AG08396 (cell line): ENCODE measurements at regions not wholly inside any gene's neighbourhood (a gene's known extent, or its start where the extent isn't known, plus 50 kb on each side); places are given as distances from the start of the nearest gene placed in this dataset.

ENCODE experiments used
- DNase-seq: peaks from one replicate; pipeline ENCODE4 v3.0.0; 2012; ENCODE audit warnings: low spot score, mixed read lengths

DNA sequence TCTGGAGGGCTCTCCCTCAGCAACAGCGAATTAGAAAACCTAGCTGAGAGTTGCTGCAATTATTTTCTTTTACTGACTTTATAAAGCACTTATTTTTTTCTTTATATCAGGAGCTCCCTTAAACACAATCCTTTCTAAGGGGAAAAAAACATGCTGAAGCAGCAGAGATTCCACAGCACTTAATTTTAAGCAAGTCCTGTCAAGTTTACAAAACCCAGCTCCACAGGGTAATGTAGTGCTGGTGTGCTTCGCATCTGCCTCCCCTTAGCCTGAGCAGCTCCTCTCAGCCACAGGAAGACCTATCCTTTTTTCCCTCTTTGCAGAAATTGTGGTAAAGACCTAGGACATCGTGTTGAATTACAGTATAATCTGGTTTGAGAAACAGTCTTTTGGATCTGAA, 208.1 kb upstream of the SYNDIG1 start:
- no peak for DNase-seq

DNA sequence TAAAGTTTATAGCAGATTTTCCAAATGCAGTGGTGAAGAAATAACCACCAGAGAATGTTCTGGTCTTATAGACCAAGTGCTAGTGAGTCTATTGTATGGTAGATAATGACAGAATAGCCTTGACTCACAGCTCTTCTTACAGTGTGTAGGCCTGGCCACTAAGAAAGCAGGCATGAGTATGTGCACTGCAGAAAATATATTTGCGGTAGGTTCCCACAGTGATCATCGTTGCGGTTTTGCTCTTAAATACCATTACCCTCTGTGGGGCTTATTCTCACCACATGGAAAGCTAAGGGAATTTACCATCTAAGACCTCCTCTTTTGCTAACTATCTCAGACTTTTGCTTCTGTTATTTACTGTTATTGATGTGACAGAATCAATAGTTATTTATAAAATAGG, 212.3 kb upstream of the SYNDIG1 start:
- DNase-seq: no peak

- no peak for DNase-seq
Observed at GRCh38 chr20:24256307-24256706, 213.1 kb upstream of the SYNDIG1 start.

DNA sequence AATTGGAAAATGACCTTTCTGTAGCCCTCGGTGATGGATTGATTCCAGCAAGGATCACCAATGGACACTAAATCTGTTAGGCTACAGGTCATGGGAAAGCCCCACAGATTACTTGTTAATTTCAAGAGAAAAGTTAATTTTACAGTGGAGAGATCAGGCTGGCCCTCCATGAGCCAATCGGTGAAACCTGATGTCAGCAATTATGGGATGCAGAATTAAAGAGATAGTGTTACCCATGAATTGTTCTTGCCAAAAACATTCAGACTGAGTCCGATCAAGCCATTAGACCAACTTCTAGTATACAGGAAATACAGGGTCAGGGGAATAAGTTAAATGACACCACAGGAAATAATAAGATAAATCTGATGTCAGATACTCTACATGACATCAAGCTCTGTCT, 214.9 kb upstream of the SYNDIG1 start:
- no peak for DNase-seq

DNA sequence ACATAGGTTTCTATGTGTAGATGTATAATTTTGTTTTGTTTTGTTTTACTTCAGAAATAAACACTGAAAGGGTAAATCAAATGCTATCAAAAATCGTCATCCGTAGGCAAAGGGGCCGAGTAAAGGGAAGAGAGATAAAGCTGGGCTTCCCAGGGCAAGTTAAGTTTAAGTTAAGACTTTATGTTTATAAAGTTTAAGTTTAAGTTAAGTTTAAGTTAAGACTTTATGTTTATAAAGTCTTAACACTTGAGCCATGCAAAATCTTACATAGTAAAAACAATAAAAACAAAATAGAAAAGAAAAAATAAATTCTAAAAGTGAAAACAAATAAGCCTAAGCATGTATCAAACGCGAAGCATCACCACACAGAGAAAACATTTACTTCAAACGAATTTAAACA, 216.1 kb upstream of the SYNDIG1 start:
- DNase-seq: no peak

- DNase-seq: no peak
Observed at GRCh38 chr20:24245094-24245493, 224.3 kb upstream of the SYNDIG1 start.

DNA sequence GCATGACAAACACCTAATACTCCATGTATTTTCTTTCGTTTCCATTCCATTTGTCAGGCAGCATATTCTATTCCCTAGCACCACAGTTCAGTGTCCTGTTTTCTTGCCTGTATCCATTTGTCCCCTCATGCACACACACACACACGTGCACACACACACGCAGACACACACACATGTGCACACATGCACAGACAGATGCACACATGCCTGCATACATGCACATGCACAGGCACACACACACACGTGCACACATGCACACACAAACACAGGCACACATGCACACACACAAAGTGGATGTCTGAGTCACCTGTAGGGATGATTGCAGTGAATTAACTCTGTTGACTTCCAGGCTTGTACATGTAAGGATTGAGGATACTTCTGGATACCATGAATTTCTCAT, 226.7 kb upstream of the SYNDIG1 start:
- DNase-seq: no peak

DNA sequence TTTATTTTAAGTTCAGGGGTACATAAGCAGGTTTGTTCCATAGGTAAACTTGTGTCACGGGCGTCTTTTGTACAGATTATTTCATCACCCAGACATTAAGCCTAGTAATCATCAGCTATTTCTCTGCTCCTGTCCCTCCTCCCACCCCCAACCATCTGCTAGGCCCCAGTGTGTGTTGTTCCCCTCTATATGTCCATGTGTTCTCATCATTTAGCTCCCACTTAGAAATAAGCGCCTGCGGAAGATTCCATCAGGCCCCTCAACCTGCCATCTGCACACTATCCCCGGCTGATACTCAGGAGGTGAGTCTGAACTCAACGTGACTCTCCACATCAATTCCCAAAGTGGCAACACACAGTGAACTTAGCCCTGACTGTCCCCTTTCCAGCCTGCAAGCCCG, 228.0 kb upstream of the SYNDIG1 start:
- DNase-seq: no peak

DNA sequence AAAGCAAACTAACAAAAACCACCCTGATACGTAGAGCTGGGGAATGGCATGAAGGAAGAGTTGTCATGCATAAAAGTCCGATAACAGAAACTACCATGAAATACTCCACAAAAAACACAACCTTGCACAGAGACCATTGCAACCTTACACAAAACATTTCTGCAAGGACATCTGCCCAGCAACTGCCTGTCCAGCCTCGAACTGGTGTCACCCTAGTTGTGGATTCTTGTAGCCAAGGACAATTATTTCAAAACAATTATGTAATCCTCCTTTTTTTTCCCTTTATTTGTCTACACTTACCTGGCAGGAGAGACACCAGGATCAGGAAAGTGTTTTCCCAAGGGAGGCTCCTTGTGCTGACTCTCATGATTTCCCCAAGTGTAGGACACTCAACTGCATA, 232.5 kb upstream of the SYNDIG1 start:
- no peak for DNase-seq

GRCh38 chr20:24236201-24236600, 233.2 kb upstream of the SYNDIG1 start:
- DNase-seq: no peak

DNA sequence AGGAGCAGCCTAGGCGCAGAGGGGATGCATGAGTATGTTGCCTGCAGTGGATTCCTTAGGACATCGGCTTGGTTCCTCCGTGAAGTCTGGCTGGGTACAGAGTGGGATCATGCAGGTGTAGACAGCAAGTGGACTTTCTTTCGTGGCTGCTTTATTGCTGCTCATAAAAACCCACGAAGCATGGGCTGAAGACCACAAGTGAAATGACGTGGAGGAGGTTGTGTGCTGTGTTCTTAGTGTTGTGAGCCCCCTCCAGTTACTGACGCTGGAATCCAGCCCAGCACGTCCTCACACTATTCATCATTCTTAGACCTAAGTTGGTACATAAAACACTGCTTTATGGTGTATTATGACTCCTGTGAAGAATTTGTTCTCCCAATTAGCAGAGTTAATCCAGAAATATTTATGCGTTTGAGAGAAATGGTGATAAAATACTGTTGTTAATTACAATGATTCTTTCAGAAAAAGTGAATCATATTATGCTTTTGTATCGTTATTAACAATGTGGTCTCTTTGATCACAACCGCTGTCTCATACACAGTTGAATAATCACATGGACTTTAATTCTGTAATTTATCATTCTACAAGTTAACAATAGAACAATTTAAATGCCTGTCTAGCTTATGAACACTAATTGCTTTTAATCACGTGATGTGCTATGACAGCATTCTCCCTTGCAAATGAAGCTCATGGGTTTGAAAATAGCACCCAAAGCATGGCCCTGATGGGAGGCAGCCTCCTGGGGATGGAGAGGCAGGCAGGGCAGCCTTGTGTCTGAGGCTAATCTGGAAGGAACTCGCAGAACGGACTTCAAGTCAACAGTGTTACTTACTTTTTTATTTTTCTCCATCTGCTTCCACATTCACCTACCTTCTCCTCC, 233.9 kb upstream of the SYNDIG1 start:
- no peak for DNase-seq

DNA sequence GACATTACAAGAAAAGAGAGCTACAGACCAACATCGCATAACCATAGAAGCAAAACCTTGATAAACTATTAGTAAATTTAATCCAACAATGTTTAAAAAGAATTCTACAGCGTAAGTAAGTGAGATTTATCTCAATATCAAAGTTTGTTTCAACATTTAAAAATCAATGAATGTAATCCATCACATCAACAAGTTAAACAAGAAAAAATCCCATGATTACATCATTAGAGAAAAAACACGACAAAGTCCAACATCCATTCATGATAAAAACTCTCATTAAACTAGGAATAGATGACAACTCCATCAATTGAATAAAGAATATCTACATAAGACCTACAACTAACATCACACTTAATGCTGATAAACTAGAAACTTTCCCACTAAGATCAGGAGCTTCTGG, 239.0 kb upstream of the GGTLC1 start:
- DNase-seq: no peak

GRCh38 chr20:24212494-24212893, 223.9 kb upstream of the GGTLC1 start:
- no peak for DNase-seq

DNA sequence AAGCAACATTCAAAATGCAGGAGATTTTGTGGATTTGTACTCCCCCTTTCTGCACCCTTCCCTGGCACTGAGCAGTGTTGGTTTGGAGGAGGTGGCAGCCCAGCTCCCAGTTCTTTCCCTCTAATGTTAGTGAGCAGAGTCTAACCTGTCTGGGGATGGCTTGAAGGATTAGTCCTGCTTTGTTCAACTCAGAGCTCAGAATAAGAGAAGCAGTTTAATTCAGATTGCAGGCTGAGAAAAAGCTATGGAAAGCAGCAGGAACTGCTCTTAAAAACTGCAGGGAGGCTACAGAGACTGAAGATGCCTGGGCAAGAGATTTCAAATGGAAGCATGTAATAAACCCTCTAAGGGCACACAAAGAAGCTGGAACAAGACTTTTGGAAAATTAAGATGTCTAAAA, 223.4 kb upstream of the GGTLC1 start:
- no peak for DNase-seq

GRCh38 chr20:24210356-24210755, 221.8 kb upstream of the GGTLC1 start:
- DNase-seq: no peak

- no peak for DNase-seq
Observed at GRCh38 chr20:24208652-24209051, 220.1 kb upstream of the GGTLC1 start.

DNA sequence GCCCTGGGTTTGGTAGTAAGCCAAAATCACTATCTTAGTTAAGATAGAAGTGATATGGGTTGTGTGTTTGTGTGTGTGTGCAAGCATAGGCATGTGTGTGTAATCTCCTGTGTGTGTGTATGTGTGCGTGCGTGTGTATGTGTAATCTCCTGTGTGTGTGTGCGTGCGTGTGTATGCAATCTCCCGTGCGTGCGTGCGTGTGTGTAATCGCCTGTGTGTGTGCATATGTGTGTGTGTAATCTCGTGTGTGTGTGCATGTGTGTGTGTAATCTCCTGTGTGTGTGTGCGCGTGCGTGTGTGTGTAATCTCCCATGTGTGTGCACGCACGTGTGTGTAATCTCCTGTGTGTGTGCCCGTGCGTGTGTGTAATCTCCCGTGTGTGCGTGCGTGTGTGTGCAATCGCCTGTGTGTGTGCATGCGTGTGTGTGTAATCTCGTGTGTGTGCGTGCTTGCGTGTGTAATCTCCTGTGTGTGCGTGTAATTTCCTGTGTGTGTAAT, 219.3 kb upstream of the GGTLC1 start:
- no peak for DNase-seq

- no peak for DNase-seq
Observed at GRCh38 chr20:24206995-24207394, 218.4 kb upstream of the GGTLC1 start.

- DNase-seq: no peak
Observed at GRCh38 chr20:24203526-24204183, 215.1 kb upstream of the GGTLC1 start.

DNA sequence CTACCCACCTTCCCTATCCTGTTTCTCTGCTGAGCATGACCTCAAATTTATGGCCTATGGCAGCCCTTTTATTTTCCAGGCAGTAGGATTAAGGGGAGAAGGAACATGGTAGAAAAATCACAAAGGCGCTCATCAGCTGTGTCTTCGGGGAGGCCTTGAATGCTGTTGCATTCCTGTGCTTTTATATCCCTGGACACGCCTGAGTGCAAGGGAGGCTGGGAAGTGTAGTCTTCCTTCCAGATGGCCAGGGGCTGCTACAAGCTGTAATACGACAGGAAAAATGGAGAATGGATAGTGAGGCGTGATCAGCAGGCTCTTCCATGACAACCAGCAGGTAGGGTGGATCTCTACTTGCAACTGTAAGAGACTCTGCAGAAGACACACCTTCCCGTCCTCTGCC, 210.9 kb upstream of the GGTLC1 start:
- no peak for DNase-seq

- DNase-seq: no peak
Observed at GRCh38 chr20:24194143-24194542, 205.6 kb upstream of the GGTLC1 start.

DNA sequence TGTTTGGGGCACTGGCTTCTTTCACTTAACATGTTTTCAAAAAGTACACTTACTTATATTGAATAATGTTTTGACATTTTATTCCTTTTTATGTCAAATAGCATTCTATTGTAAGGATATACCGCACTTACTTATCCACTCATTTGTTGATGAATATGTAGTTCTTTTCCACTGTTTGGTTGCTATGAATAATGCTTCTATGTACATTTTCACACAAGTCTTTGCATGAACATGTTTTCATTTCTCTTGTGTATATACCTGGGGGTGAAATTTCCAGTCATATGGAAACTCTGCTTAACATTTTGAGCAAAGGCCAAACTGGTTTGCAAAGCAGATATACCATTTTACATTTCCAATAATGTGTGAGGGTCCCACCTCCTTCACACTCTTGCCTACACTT, 202.3 kb upstream of the GGTLC1 start:
- DNase-seq: no peak

DNA sequence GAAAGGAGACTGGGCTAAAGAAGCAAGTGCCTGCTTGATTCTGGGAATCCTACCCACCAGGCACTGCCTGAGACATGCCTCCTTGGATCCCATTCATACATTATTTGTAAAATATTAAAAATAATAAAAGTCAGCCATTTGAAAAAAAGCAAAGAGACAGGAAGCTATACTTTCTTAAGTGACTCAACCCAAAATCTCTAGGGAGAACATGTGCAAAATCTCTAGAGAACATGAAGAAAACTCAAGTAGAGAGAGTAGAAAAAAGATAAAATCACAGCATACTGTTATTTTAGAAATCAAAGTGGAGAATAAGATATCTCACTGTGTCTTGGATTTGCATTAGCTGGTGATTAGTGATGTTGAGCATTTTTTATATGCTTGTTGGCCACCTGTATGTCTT, 197.2 kb upstream of the GGTLC1 start:
- DNase-seq: no peak

GRCh38 chr20:24181151-24181550, 192.6 kb upstream of the GGTLC1 start:
- no peak for DNase-seq
